ENCODE measurements at regions not wholly inside any gene's neighbourhood (a gene's known extent, or its start where the extent isn't known, plus 50 kb on each side); places are given as distances from the start of the nearest gene placed in this dataset.

- DNase-seq (ENCODE audit: low read depth) = no peak
Measured at GRCh38 chr2:57882895-57883515, 163.6 kb upstream of the VRK2 start.

- DNase-seq (ENCODE audit: low read depth) = no peak
Measured at GRCh38 chr2:57884281-57884680, 162.3 kb upstream of the VRK2 start.

DNA sequence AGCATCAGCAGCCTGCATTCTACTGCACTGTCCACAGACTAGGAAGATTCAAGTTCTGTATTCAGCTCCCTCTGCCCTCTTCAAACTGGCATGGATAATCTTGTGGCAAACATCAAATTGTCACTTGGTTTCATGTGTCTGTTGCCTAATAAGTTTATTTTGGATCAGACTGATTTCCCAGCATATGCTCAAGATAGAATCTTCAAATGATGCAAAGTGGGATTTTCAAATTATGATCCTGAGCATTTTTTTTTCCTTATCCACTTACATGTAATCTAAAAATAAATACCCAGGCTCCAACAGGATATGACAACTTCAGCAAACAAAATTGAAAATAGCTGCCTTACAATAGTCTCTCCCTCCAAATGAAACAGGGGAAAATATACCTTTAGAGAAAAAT, 160.9 kb upstream of the VRK2 start:
- DNase-seq (ENCODE audit: low read depth) = no peak

GRCh38 chr2:57886161-57886786, 160.3 kb upstream of the VRK2 start:
- no peak for DNase-seq (ENCODE audit: low read depth)

DNA sequence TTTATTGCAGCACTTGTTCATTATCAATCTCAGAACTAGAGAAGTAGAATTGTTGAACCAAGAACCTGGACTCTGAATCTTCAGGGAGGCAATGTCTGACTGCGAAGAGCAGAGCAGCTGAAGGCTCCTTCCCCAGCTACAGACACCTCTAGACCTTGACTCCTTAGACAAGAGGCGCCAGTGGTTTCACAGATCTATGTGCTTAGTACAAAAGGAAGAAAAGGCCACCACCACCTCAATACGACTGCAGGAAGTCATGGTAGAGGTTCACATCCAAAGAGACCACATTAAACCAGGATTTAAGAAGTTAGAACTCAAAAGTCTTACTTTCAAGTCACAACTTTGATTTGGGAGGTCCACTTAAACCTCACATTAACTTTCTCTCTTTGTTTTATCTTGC, 158.1 kb upstream of the VRK2 start:
- no peak for DNase-seq (ENCODE audit: low read depth)

DNA sequence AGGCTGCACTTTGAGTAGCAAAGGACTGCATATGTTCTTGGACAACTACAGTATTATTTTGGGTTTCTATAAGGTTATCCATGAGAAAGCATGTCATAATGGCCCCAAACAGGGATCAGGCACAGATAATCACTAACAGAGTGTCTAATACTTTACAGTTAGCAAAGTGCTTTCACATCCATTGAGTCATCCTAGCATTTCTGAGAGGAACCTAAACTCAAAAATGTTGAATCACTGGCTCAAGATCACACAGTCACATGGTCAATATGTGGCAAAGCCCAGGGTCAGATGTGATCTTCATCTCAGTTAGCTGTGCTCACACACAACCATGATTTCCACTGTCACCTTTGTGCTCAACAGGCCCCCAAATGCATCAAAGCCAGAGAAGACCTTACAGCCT, 156.1 kb upstream of the VRK2 start:
- DNase-seq (ENCODE audit: low read depth) = no peak

DNA sequence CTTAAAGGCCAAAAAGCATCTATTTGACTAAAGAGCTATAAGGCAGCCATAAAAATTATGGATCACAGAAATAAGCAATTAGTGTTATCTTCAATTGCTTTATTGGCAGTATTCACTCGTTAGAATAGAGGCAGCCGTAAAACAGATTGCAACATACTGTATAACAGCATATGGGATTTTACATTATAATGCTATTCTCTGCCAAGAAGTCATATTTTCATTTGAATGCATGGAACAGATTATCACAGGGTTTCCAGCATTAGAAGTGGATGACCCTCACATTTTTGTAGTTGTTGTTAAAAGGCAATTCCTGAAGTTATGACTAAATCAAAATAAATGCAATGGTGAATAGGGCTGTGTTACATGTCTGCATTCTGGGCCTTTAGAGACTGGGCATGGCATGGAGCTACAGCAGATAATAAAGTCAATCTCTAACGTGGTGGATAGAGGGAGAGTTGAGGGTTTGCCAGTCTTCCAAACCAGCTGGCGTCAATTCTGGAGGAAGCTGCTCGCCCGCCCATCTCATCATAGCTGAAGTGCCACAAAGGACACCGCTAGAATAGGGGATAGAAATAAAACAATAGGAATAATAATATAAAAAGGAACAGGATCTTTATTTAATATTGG, 155.4 kb upstream of the VRK2 start:
- DNase-seq (ENCODE audit: low read depth) = no peak

DNA sequence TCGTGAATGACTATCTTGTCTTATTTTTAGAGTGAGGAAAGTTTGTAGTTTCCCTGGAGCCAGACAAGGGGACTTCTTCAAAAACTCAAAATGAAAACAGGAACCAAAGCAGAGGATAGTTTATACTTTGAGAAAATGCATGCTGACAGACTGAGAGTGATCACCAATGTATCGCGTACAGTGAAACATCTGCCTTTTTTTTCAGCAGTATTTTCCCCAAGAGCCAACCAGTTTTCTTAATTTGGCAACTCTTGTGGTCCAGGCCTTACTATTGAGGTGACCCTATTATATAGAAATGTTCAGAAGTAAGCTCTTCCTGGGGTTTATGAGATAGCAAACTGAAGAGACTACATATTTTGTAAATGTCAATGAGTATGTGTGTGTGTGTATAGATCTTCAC, 153.7 kb upstream of the VRK2 start:
- no peak for DNase-seq (ENCODE audit: low read depth)

- no peak for DNase-seq (ENCODE audit: low read depth)
Measured at GRCh38 chr2:57893347-57893746, 153.3 kb upstream of the VRK2 start.

GRCh38 chr2:57893786-57894185, 152.8 kb upstream of the VRK2 start:
- DNase-seq (ENCODE audit: low read depth) = no peak

GRCh38 chr2:57894381-57894780, 152.2 kb upstream of the VRK2 start:
- no peak for DNase-seq (ENCODE audit: low read depth)

DNA sequence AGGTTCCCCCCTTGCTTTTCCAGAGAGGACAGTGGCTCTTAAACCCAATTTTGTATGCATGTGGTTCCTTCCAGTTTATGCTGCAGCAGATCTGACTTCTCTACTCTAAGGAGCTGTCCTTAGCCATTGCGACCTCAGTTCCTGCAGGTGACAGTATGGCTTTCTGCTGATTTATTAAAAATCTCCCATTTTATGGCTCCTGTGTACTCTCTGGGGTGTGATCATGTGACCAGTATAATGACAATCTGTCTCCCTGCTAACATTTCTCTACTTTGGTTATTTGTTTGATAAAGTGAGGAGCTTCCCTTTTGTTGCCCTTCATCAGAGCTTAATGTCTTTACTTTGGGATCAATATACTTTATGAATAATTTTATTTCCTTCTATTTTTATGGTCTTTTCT, 148.7 kb upstream of the VRK2 start:
- DNase-seq (ENCODE audit: low read depth) = no peak

DNA sequence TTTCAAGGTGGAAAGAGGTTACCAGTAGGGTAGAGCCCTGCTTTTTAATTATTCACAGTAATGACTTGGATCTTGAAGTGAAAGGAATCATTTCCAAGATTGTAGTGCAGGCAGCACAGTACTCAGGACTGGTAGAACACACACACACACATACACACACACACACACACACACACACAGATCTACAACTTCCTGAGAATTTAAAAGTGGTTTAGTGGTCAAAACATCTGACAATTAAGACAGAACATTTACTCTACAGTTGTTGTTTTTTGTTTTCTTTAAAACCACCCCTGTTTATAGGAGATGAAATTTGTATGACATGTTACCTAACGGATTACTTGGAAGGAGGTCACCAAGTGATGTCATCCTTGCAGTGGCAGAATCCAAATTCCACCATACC, 146.7 kb upstream of the VRK2 start:
- DNase-seq (ENCODE audit: low read depth) = no peak

- no peak for DNase-seq (ENCODE audit: low read depth)
Measured at GRCh38 chr2:57902578-57902977, 144.0 kb upstream of the VRK2 start.

GRCh38 chr2:57906152-57906732, 140.4 kb upstream of the VRK2 start:
- DNase-seq (ENCODE audit: low read depth) = no peak

DNA sequence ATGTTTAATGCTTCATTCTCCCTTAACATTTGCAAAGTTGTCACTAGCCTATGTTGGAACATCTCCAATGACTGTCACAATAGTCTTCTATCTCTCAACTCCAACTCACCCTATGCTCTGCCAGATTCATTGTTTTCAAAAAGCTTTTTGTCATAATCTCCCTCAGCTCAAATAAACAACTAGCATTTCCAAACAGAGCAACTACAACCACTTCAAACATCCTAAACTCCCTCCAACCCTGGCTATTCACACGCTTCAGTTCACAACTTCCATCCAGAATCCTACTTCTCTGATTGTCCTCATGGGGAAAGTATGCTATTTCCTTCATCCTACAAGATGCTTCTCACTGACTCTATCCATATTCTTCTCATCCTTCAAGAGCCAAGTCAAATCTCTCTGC, 139.2 kb upstream of the VRK2 start:
- DNase-seq (ENCODE audit: low read depth) = no peak

- no peak for DNase-seq (ENCODE audit: low read depth)
Measured at GRCh38 chr2:57908736-57909161, 137.9 kb upstream of the VRK2 start.

DNA sequence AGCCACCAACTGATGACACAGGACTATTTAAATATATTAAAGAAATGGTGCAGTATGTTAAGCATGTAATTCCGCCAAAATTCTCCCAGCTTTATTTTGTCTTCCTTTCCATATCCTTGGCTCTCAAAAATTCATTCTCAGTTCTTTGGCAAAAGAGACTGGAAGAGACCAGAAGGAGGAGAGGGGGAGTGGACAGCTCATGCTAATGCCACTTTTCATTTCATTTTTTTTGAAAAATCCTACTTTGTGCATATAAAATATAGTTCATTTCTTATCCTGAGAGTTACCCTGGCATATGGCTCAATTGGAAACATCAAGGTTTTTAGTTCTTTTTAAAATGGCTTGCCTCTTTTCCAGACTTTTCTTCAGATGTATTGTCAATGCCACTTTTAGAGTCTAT, 128.5 kb upstream of the VRK2 start:
- no peak for DNase-seq (ENCODE audit: low read depth)

DNA sequence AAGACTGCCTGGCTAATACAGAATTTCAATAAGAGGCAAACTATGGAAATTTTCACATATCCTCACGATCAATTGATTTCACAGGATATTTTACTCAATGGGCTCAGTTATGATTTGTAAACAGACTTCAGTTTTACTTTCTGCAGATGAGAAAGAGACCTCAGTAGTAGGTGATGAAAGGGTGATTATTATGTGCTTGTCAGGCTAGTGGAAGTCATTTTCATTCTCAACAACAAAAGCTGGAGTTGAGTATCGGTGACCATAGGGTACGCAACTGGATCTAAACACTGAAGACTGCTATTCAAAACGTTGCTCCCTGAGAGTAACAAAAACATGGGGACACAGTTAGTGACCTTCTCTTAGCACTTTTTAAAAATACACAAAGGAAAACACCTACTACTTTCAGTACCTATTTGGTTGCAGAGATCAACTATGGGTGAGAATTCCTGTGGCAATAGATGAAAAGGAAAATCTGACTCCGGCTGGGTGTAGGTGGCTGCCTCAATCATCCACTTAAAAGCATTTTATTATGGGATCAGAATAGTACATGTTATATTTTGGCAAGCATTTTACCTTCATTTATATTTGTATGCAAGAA, 126.2 kb upstream of the VRK2 start:
- no peak for DNase-seq (ENCODE audit: low read depth)

GRCh38 chr2:57934659-57935058, 111.9 kb upstream of the VRK2 start:
- no peak for DNase-seq (ENCODE audit: low read depth)

DNA sequence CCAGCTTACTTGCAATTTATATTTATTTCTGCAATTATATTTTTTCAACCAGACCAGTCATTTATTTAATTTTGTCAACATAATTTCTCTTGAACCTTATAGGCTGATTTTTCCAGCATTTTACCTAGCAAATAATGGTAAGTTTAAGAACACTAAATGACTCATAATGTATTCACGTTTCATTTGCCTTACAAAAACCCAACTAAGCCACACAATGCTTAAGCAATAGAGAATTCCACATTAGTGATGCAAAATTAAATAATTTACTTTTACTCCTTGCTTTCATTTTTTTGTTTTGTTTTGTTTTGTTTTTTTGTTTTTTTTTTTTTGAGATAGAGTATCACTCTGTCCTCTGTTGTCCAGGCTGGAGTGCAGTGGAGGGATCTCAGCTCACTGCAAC, 110.4 kb upstream of the VRK2 start:
- no peak for DNase-seq (ENCODE audit: low read depth)

- DNase-seq (ENCODE audit: low read depth) = no peak
Measured at GRCh38 chr2:57937456-57937855, 109.2 kb upstream of the VRK2 start.

DNA sequence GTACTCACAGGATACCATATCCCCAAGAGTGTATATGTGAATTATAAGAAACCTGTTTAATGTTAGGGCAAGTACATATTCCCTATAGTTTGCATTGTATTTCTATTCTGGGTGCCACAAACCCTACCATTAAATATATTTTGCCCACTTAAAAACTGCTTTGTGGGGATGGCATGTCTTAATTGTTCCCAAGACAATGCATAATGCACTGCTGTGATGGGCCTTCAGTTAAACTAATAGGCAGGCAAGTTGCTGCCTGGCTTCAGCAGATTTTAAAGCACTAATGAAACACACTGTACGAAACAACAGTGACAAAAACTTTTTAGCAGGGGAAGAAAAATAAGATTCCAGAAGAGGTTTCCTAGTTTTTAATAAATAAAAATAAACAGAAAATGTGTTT, 104.8 kb upstream of the VRK2 start:
- DNase-seq (ENCODE audit: low read depth) = no peak
